Astrocyte (in vitro differentiated cells and primary cell): ENCODE measurements at regions not wholly inside any gene's neighbourhood (a gene's known extent, or its start where the extent isn't known, plus 50 kb on each side); places are given as distances from the start of the nearest gene placed in this dataset.

Source experiments
- DNase-seq: peaks from one replicate; pipeline ENCODE4 v3.0.0-alpha.2; 2010; ENCODE audit warnings: low read depth
- FAIRE-seq: peaks from 2 replicates; lab custom pipeline; 2011; peaks lifted over from hg19 to GRCh38; lab: Jason Lieb, UNC
- H2AFZ ChIP-seq: 2 replicates; pipeline ENCODE4 v1.6.0; 2012; ENCODE audit warnings: low read depth, low read length, inconsistent platforms
- H3K27ac ChIP-seq: 2 replicates; pipeline ENCODE4 v1.5.1; 2011; ENCODE audit warnings: low read depth, low read length, inconsistent platforms
- H3K27me3 ChIP-seq: 2 replicates; pipeline ENCODE4 v1.6.0; 2011; ENCODE audit warnings: low read length, inconsistent platforms; ENCODE audit not compliant: insufficient read depth
- H3K36me3 ChIP-seq: 2 replicates; pipeline ENCODE4 v1.5.1; 2011; ENCODE audit warnings: low read length, inconsistent platforms; ENCODE audit not compliant: insufficient read depth
- H3K4me1 ChIP-seq: 2 replicates; pipeline ENCODE4 v1.5.1; 2011; ENCODE audit warnings: low read length, inconsistent platforms; ENCODE audit not compliant: insufficient read depth
- H3K4me2 ChIP-seq: 2 replicates; pipeline ENCODE4 v1.6.0; 2012; ENCODE audit warnings: low read length, inconsistent platforms
- H3K4me3 ChIP-seq: 2 replicates; pipeline ENCODE4 v1.5.1; 2011; ENCODE audit warnings: low read depth, mild to moderate bottlenecking, low read length, inconsistent platforms; ENCODE audit not compliant: insufficient read depth
- H3K79me2 ChIP-seq: 2 replicates; pipeline ENCODE4 v1.6.0; 2012; ENCODE audit warnings: mild to moderate bottlenecking, low read length, inconsistent platforms; ENCODE audit not compliant: insufficient read depth
- H3K9ac ChIP-seq: 2 replicates; pipeline ENCODE4 v1.6.0; 2012; ENCODE audit warnings: mild to moderate bottlenecking, low read length, inconsistent platforms
- H3K9me3 ChIP-seq: 2 replicates; pipeline ENCODE4 v1.5.1; 2012; ENCODE audit warnings: low read depth, mild to moderate bottlenecking, low read length, inconsistent platforms; ENCODE audit not compliant: insufficient read depth
- H4K20me1 ChIP-seq: 2 replicates; pipeline ENCODE4 v1.6.0; 2012; ENCODE audit warnings: low read length, inconsistent platforms; ENCODE audit not compliant: insufficient read depth
- H3K27ac Mint-ChIP-seq: one replicate; pipeline ENCODE4 v1.8.0; 2021; ENCODE audit warnings: mild to moderate bottlenecking, mixed read lengths; ENCODE audit not compliant: unreplicated experiment
- H3K27me3 Mint-ChIP-seq: one replicate; pipeline ENCODE4 v1.8.0; 2021; ENCODE audit warnings: low read depth, mixed read lengths; ENCODE audit not compliant: unreplicated experiment
- H3K36me3 Mint-ChIP-seq: one replicate; pipeline ENCODE4 v1.8.0; 2021; ENCODE audit warnings: low read depth, mixed read lengths; ENCODE audit not compliant: unreplicated experiment
- H3K4me1 Mint-ChIP-seq: one replicate; pipeline ENCODE4 v1.8.0; 2021; ENCODE audit warnings: low read depth, mixed read lengths; ENCODE audit not compliant: unreplicated experiment
- H3K4me3 Mint-ChIP-seq: one replicate; pipeline ENCODE4 v1.8.0; 2021; ENCODE audit warnings: mild to moderate bottlenecking, moderate library complexity, mixed read lengths; ENCODE audit not compliant: unreplicated experiment
- H3K9me3 Mint-ChIP-seq: one replicate; pipeline ENCODE4 v1.8.0; 2021; ENCODE audit warnings: mild to moderate bottlenecking, mixed read lengths; ENCODE audit not compliant: unreplicated experiment
- CTCF ChIP-seq: IDR thresholded peaks from 2 replicates; pipeline ENCODE4 v1.5.1; 2011; ENCODE audit warnings: low read depth, mild to moderate bottlenecking, inconsistent platforms, low read length, moderate library complexity; ENCODE audit not compliant: insufficient read depth
- EZH2 ChIP-seq: IDR thresholded peaks from 2 replicates; pipeline ENCODE4 v1.6.1; 2012; ENCODE audit warnings: mild to moderate bottlenecking, low read length, inconsistent platforms; ENCODE audit not compliant: insufficient read depth

- H3K4me1 ChIP-seq = peaks cover 6% of the 10 kb centered on the region
- DNase-seq = peak; percentile 18
- TF ChIP-seq EZH2 (no peak), CTCF (no peak)
- no peaks in the 10 kb centered on the region for H3K79me2 ChIP-seq
- Mint-ChIP-seq H3K4me3 (no peak overlapping the region), H3K4me1 (peaks cover 15% of the 10 kb centered on the region), H3K9me3 (peaks cover 5% of the 10 kb centered on the region), H3K36me3 (no peaks in the 10 kb centered on the region), H3K27ac (no peak overlapping the region), H3K27me3 (no peaks in the 10 kb centered on the region)
- H3K27me3 ChIP-seq = no peaks in the 10 kb centered on the region
- H3K27ac ChIP-seq = no peak overlapping the region
- H3K9ac ChIP-seq = no peak overlapping the region
- no peaks in the 10 kb centered on the region for H3K9me3 ChIP-seq
- H3K4me3 ChIP-seq = no peak overlapping the region
- no peaks in the 10 kb centered on the region for H4K20me1 ChIP-seq
- FAIRE-seq = no peak
- H2AFZ ChIP-seq = peak overlapping the region; percentile 19
- no peaks in the 10 kb centered on the region for H3K36me3 ChIP-seq
- no peak overlapping the region for H3K4me2 ChIP-seq
Observed at GRCh38 chr2:13654416-13654815, 937.7 kb downstream of the TRIB2 start.

DNA sequence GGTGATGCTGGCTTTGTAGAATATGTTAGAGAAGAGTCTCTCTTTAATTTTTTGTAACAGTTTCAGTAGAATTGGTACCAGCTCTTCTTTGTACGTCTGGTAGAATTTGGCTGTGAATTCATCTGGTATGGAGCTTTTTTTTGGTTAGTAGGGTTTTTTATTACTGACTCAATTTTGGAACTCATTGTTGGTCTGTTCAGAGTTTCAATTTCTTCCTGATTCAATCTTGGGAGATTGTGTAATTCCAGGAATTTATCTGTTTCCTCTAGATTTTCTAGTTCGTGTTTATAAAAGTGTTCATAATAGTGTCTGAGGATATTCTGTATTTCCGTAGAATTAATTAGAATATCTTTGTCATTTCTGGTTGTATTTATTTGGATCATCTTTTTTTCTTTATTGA, 943.5 kb downstream of the TRIB2 start:
- Histone ChIP-seq H4K20me1 (no peaks in the 10 kb centered on the region), H3K79me2 (no peaks in the 10 kb centered on the region), H2AFZ (no peak overlapping the region), H3K4me2 (no peak overlapping the region), H3K9ac (no peak overlapping the region), H3K9me3 (no peaks in the 10 kb centered on the region), H3K27me3 (no peaks in the 10 kb centered on the region), H3K4me3 (no peak overlapping the region), H3K4me1 (no peaks in the 10 kb centered on the region), H3K36me3 (no peaks in the 10 kb centered on the region), H3K27ac (no peak overlapping the region)
- no peaks in the 10 kb centered on the region for H3K27me3 Mint-ChIP-seq
- no peak overlapping the region for H3K27ac Mint-ChIP-seq
- DNase-seq (no peak), FAIRE-seq (no peak)
- H3K9me3 Mint-ChIP-seq = no peaks in the 10 kb centered on the region
- TF ChIP-seq CTCF (no peak), EZH2 (no peak)
- H3K4me3 Mint-ChIP-seq = no peak overlapping the region
- H3K36me3 Mint-ChIP-seq = no peaks in the 10 kb centered on the region
- peaks cover 4% of the 10 kb centered on the region for H3K4me1 Mint-ChIP-seq

DNA sequence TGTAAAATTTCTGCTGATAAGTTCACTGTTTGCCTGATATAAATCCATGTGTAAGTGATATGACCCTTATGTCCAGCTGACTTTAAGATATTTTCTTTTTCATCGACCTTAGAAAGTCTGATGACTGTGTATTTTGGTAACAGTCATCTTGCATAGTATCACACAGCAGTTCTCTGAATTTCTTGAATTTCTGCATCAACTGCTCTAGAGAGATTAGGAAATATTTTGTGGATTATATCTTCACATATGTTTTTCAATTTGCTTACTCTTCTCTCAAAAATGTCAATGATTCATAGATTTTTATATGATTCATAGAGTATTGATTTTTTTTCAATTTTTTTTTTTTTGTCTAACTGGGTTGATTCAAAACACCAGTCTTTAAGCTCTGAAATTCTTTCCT, 945.3 kb downstream of the TRIB2 start:
- TF ChIP-seq EZH2 = no peak
- TF ChIP-seq CTCF = no peak
- no peak overlapping the region for H2AFZ ChIP-seq
- H3K79me2 ChIP-seq = no peaks in the 10 kb centered on the region
- peak; percentile 35 for DNase-seq
- H3K9me3 Mint-ChIP-seq = no peaks in the 10 kb centered on the region
- H3K9ac ChIP-seq = no peak overlapping the region
- H3K27ac ChIP-seq = no peak overlapping the region
- peaks cover 8% of the 10 kb centered on the region for H3K4me1 Mint-ChIP-seq
- H4K20me1 ChIP-seq = no peaks in the 10 kb centered on the region
- no peaks in the 10 kb centered on the region for H3K9me3 ChIP-seq
- H3K27me3 ChIP-seq = no peaks in the 10 kb centered on the region
- no peaks in the 10 kb centered on the region for H3K36me3 Mint-ChIP-seq
- no peak overlapping the region for H3K27ac Mint-ChIP-seq
- no peak overlapping the region for H3K4me3 ChIP-seq
- no peaks in the 10 kb centered on the region for H3K4me1 ChIP-seq
- no peaks in the 10 kb centered on the region for H3K36me3 ChIP-seq
- FAIRE-seq = no peak
- H3K4me2 ChIP-seq = no peak overlapping the region
- H3K4me3 Mint-ChIP-seq = no peak overlapping the region
- H3K27me3 Mint-ChIP-seq = no peaks in the 10 kb centered on the region
